ENCODE measurements at regions not wholly inside any gene's neighbourhood (a gene's known extent, or its start where the extent isn't known, plus 50 kb on each side); places are given as distances from the start of the nearest gene placed in this dataset.

DNA sequence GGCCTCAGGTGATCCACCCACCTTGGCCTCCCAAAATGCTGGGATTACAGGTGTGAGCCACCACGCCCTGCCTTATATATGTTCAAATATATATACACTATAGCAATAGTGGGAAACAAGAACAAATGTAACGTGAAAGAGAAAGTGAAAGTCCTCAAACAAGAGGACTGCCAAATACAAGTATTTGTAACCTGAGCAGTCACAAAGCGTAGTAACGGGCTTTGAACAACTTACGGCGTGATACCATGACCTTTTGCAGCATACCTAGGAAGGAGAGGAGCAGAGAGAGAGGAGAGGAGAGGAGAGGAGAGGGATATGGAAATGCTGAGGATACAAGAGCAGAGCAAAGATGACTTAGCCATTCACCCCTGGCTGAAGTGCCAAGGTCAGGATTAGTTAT lies 113.8 kb upstream of the RGPD4 start:
- WGBS (ENCODE audit: insufficient coverage), result 26% methylated on average over 4 of the region's 6 CpGs
- H3K27ac Mint-ChIP-seq, result peak overlapping the region in 3 of 7 donors; percentile 16 to 76 (median 23)
- H3K9ac ChIP-seq (ENCODE audit: insufficient read depth, low read length, poor library complexity, severe bottlenecking), result no peak overlapping the region
- H3K27me3 Mint-ChIP-seq (ENCODE audit: low read depth in 3 of 3), result peaks cover 0 to 2% (median 0%) of the 10 kb centered on the region in 3 donors
- H4K20me1 ChIP-seq (ENCODE audit: insufficient read depth, low read length), result no peaks in the 10 kb centered on the region
- H3K4me3 Mint-ChIP-seq, result peak overlapping the region; percentile 54 to 91
- H3K27me3 ChIP-seq (ENCODE audit: control insufficient read depth in 2 of 2, insufficient read depth in 2 of 2, low read length in 2 of 2), result no peaks in the 10 kb centered on the region
- H3K4me3 ChIP-seq (replicated peaks in 1 of 3; ENCODE audit: low read depth in 2 of 3, low read length in 3 of 3), result peak overlapping the region in 2 of 3 experiments; percentile 17 to 30
- H3K36me3 Mint-ChIP-seq, result no peaks in the 10 kb centered on the region
- no peak overlapping the region for H3K27ac ChIP-seq (ENCODE audit: low read depth in 1 of 2, low read length in 2 of 2)
- intact Hi-C loops (cut with micrococcal nuclease), result no loop called here
- TF ChIP-seq, protein P1, sequence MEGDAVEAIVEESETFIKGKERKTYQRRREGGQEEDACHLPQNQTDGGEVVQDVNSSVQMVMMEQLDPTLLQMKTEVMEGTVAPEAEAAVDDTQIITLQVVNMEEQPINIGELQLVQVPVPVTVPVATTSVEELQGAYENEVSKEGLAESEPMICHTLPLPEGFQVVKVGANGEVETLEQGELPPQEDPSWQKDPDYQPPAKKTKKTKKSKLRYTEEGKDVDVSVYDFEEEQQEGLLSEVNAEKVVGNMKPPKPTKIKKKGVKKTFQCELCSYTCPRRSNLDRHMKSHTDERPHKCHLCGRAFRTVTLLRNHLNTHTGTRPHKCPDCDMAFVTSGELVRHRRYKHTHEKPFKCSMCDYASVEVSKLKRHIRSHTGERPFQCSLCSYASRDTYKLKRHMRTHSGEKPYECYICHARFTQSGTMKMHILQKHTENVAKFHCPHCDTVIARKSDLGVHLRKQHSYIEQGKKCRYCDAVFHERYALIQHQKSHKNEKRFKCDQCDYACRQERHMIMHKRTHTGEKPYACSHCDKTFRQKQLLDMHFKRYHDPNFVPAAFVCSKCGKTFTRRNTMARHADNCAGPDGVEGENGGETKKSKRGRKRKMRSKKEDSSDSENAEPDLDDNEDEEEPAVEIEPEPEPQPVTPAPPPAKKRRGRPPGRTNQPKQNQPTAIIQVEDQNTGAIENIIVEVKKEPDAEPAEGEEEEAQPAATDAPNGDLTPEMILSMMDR (IDR thresholded peaks at IDR 0.05), result no peak
- peaks cover 0 to 7% (median 0%) of the 10 kb centered on the region in 7 donors for H3K9me3 Mint-ChIP-seq
- no peak for DNase-seq
- peaks cover 5% of the 10 kb centered on the region for H3K4me1 Mint-ChIP-seq
- no peaks in the 10 kb centered on the region for H3K79me2 ChIP-seq (ENCODE audit: insufficient read depth, low read length)
- no peaks in the 10 kb centered on the region for H3K9me3 ChIP-seq (replicated peaks in 1 of 2; ENCODE audit: control insufficient read depth in 1 of 2, insufficient read depth in 1 of 2, low read length in 2 of 2)
- no peaks in the 10 kb centered on the region for H3K4me1 ChIP-seq (ENCODE audit: control insufficient read depth in 1 of 2, insufficient read depth in 2 of 2, low read length in 2 of 2)
- peak overlapping the region; percentile 63 for H2AFZ ChIP-seq (ENCODE audit: insufficient read depth, low read depth, low read length, poor library complexity, severe bottlenecking)
- H3K4me2 ChIP-seq (replicated peaks; ENCODE audit: extremely low read depth, low read length, poor library complexity, severe bottlenecking), result peak overlapping the region; percentile 25
- H3K36me3 ChIP-seq (replicated peaks in 1 of 2; ENCODE audit: control insufficient read depth in 1 of 2, insufficient read depth in 2 of 2, low read length in 2 of 2), result no peaks in the 10 kb centered on the region

DNA sequence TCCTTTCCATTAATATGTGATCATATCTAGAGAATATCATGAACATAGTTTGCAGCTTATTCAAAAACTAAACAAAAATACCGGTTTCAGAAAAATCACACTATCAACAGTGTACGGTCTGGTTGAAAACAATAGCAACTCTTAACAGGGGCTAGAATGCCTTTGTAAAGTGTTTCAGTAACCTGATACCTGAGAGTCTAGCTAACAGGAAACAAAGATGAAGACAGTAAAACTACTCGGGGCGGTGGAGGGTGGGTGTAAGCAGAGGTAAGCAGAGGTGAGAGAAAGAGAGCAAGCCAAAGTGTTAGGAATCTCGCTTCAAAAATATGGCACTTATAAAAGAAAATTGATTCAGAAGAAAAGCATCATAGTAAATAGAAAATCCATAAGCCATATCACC lies 109.0 kb upstream of the RGPD4 start:
- Histone ChIP-seq H3K27me3 (ENCODE audit: control insufficient read depth in 2 of 2, insufficient read depth in 2 of 2, low read length in 2 of 2) (no peaks in the 10 kb centered on the region), H2AFZ (ENCODE audit: insufficient read depth, low read depth, low read length, poor library complexity, severe bottlenecking) (no peak overlapping the region), H3K9me3 (replicated peaks in 1 of 2; ENCODE audit: control insufficient read depth in 1 of 2, insufficient read depth in 1 of 2, low read length in 2 of 2) (no peaks in the 10 kb centered on the region), H3K9ac (ENCODE audit: insufficient read depth, low read length, poor library complexity, severe bottlenecking) (no peak overlapping the region), H4K20me1 (ENCODE audit: insufficient read depth, low read length) (no peaks in the 10 kb centered on the region), H3K79me2 (ENCODE audit: insufficient read depth, low read length) (no peaks in the 10 kb centered on the region), H3K4me1 (ENCODE audit: control insufficient read depth in 1 of 2, insufficient read depth in 2 of 2, low read length in 2 of 2) (no peaks in the 10 kb centered on the region), H3K4me3 (replicated peaks in 1 of 3; ENCODE audit: low read depth in 2 of 3, low read length in 3 of 3) (no peak overlapping the region), H3K4me2 (replicated peaks; ENCODE audit: extremely low read depth, low read length, poor library complexity, severe bottlenecking) (no peak overlapping the region), H3K27ac (ENCODE audit: low read depth in 1 of 2, low read length in 2 of 2) (no peak overlapping the region), H3K36me3 (replicated peaks in 1 of 2; ENCODE audit: control insufficient read depth in 1 of 2, insufficient read depth in 2 of 2, low read length in 2 of 2) (no peaks in the 10 kb centered on the region)
- intact Hi-C loops (cut with micrococcal nuclease), result no loop called here
- Mint-ChIP-seq H3K36me3 (no peaks in the 10 kb centered on the region), H3K4me3 (no peak overlapping the region), H3K9me3 (peaks cover 0 to 2% (median 0%) of the 10 kb centered on the region in 7 donors), H3K27ac (no peak overlapping the region), H3K4me1 (peaks cover 5% of the 10 kb centered on the region), H3K27me3 (ENCODE audit: low read depth in 3 of 3) (peaks cover 0 to 2% (median 0%) of the 10 kb centered on the region in 3 donors)
- WGBS (ENCODE audit: insufficient coverage), result no CpG with 5 or more reads among the region's 5 CpGs
- DNase-seq, result no peak
- TF ChIP-seq, protein P1 (IDR thresholded peaks at IDR 0.05), result no peak

Measured in CD14-positive monocyte (primary cell).